GM12865 (cell line): ENCODE measurements at regions not wholly inside any gene's neighbourhood (a gene's known extent, or its start where the extent isn't known, plus 50 kb on each side); places are given as distances from the start of the nearest gene placed in this dataset.
A peak's percentile ranks its signal among the peaks of the same experiment; 100 is the strongest.

ENCODE experiments used
- DNase-seq: peaks from one replicate; pipeline ENCODE4 v3.0.0; 2010; ENCODE audit warnings: low read depth
- H3K4me3 ChIP-seq: 2 replicates; pipeline ENCODE4 v1.5.1; 2011; ENCODE audit warnings: mild to moderate bottlenecking, low read depth, low read length, control low read depth
- CTCF ChIP-seq: IDR thresholded peaks from 2 replicates; pipeline ENCODE4 v1.5.1; 2011; ENCODE audit warnings: low read length, control low read depth, low read depth, inconsistent platforms; ENCODE audit not compliant: insufficient read depth; ENCODE audit errors: missing control alignments

- no peak for DNase-seq
- no peak overlapping the region for H3K4me3 ChIP-seq
- no peak for TF ChIP-seq CTCF
Measured at GRCh38 chr2:195596840-195597239, 60.2 kb upstream of the SLC39A10 start.

GRCh38 chr2:195595825-195596224 is 61.2 kb upstream of the SLC39A10 start:
- no peak for TF ChIP-seq CTCF
- no peak overlapping the region for H3K4me3 ChIP-seq

GRCh38 chr2:195594919-195595694 is 61.9 kb upstream of the SLC39A10 start:
- no peak for TF ChIP-seq CTCF
- DNase-seq = no peak
- no peak overlapping the region for H3K4me3 ChIP-seq

More at GRCh38 chr2:195595825-195596224, 61.2 kb upstream of the SLC39A10 start:
- DNase-seq = no peak

- TF ChIP-seq CTCF = no peak
- no peak overlapping the region for H3K4me3 ChIP-seq
- peak; percentile 14 for DNase-seq
Measured at GRCh38 chr2:195594248-195594647, 62.8 kb upstream of the SLC39A10 start.

GRCh38 chr2:195592105-195592504 is 64.9 kb upstream of the SLC39A10 start:
- DNase-seq = no peak
- no peak overlapping the region for H3K4me3 ChIP-seq
- TF ChIP-seq CTCF = no peak

GRCh38 chr2:195590861-195591205 is 66.2 kb upstream of the SLC39A10 start:
- DNase-seq = no peak
- no peak for TF ChIP-seq CTCF
- H3K4me3 ChIP-seq = no peak overlapping the region
